ENCODE measurements at regions not wholly inside any gene's neighbourhood (a gene's known extent, or its start where the extent isn't known, plus 50 kb on each side); places are given as distances from the start of the nearest gene placed in this dataset.
"Not testable (repeated sequence)": the region's sequence is repeated elsewhere in the genome, so short reads cannot be mapped to it uniquely, and the experiment has no call there.

DNA sequence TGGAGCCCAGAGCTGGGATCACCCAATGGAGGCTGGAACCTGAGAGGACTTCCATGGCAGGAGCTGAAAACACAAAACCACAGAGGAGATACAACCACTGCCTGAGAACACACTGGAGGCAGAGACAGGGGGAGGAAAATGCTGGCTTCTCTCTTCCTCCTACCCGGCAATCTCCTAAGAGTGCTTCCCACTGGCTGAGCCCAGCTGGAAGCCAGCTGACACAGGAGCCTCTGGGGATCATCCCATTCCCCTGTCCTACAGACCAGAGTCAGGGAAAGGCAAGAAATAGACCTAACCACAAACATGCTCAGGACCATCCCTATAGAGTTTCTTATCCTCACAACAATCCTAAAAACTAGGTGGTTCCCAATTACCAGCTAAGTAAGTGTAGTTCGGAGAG is 112.4 kb upstream of the CDH5 start:
- Histone ChIP-seq H3K4me3 (ENCODE audit: low read length) (no peak overlapping the region), H3K27me3 (ENCODE audit: control insufficient read depth, insufficient read depth) (no peaks in the 10 kb centered on the region), H3K4me1 (ENCODE audit: control insufficient read depth, insufficient read depth, low read length) (no peaks in the 10 kb centered on the region), H3K9me3 (ENCODE audit: control insufficient read depth, low read length) (no peaks in the 10 kb centered on the region), H3K27ac (ENCODE audit: low read length) (no peak overlapping the region)
- ATAC-seq = no peak
- no peak for DNase-seq
- intact Hi-C loops (cut with DNase I) = no loop called here
- WGBS = 77% methylated on average over 2 of the region's 2 CpGs

GRCh38 chr16:66251476-66252160 is 114.9 kb upstream of the CDH5 start:
- H3K4me3 ChIP-seq (ENCODE audit: low read length) = no peak overlapping the region
- peak overlapping the region; percentile 36 for H3K27ac ChIP-seq (ENCODE audit: low read length)
- no peaks in the 10 kb centered on the region for H3K4me1 ChIP-seq (ENCODE audit: control insufficient read depth, insufficient read depth, low read length)
- no peaks in the 10 kb centered on the region for H3K27me3 ChIP-seq (ENCODE audit: control insufficient read depth, insufficient read depth)
- DNase-seq = peak in 1 of 3 donors; percentile 64
- ATAC-seq = peak; percentile 30 to 42
- intact Hi-C loops (cut with DNase I) = no loop called here
- WGBS = 69% methylated on average over 6 of the region's 6 CpGs
- H3K9me3 ChIP-seq (ENCODE audit: control insufficient read depth, low read length) = no peaks in the 10 kb centered on the region

DNA sequence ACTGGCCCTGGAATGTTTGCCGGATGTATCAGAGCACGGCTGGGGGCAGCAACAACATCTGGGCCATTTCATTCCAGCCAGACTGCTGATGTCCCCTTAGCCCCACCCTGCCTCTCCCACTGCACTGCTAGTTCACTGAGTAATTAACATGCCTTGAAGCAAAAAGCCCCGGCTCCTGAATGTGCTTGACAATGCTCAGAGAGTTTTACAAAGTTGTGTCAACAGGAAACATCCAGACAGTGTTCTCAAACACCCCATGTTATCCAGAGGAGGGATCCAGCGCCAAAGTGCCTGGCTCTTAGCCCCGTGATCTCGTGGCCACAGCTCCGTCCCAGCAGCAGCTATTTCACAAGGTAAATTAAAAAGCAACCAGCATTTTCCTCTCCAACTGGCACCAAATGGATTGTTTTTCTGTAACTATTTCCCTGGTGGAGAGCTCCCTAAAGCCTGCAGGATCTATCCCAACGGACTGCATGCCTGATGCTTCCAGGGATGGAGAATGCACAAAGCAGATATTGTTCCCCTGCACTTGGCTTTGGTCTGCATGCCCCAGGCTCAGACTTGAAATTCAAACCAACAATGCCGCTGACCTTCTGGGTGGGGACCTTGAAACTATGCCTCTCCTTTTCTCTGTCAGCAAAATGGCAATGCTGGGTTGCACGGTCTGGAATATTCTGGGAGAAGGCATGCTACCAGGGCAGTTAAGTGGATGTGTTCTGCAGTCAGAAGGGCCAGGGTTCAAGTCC is 115.6 kb upstream of the CDH5 start:
- ATAC-seq (peak; percentile 77 to 84), DNase-seq (peak; percentile 84 to 96 (median 93))
- no peaks in the 10 kb centered on the region for H3K4me1 ChIP-seq (ENCODE audit: control insufficient read depth, insufficient read depth, low read length)
- intact Hi-C loops (cut with DNase I) = no loop called here
- H3K27ac ChIP-seq (ENCODE audit: low read length) = peak overlapping the region; percentile 36
- WGBS = 21% methylated on average over 10 of the region's 10 CpGs
- no peaks in the 10 kb centered on the region for H3K27me3 ChIP-seq (ENCODE audit: control insufficient read depth, insufficient read depth)
- no peak overlapping the region for H3K4me3 ChIP-seq (ENCODE audit: low read length)
- no peaks in the 10 kb centered on the region for H3K9me3 ChIP-seq (ENCODE audit: control insufficient read depth, low read length)

- Histone ChIP-seq H3K4me1 (ENCODE audit: control insufficient read depth, insufficient read depth, low read length) (no peaks in the 10 kb centered on the region), H3K27me3 (ENCODE audit: control insufficient read depth, insufficient read depth) (no peaks in the 10 kb centered on the region), H3K9me3 (ENCODE audit: control insufficient read depth, low read length) (no peaks in the 10 kb centered on the region), H3K27ac (ENCODE audit: low read length) (peak overlapping the region; percentile 55), H3K4me3 (ENCODE audit: low read length) (no peak overlapping the region)
- intact Hi-C loops (cut with DNase I) = no loop called here
- ATAC-seq = peak; percentile 87
- 37% methylated on average over 13 of the region's 13 CpGs for WGBS
- peak; percentile 83 to 94 (median 90) for DNase-seq
These were observed 118.7 kb upstream of the CDH5 start for GRCh38 chr16:66247516-66248481.

- H3K27ac ChIP-seq (ENCODE audit: low read length) = no peak overlapping the region
These were observed 120.6 kb upstream of the CDH5 start for GRCh38 chr16:66245868-66246267.

GRCh38 chr16:66245072-66245471 is 121.4 kb upstream of the CDH5 start:
- Histone ChIP-seq H3K4me3 (ENCODE audit: low read length) (no peak overlapping the region), H3K27me3 (ENCODE audit: control insufficient read depth, insufficient read depth) (no peaks in the 10 kb centered on the region), H3K4me1 (ENCODE audit: control insufficient read depth, insufficient read depth, low read length) (no peaks in the 10 kb centered on the region), H3K9me3 (ENCODE audit: control insufficient read depth, low read length) (no peaks in the 10 kb centered on the region), H3K27ac (ENCODE audit: low read length) (no peak overlapping the region)
- ATAC-seq = no peak
- WGBS = 95% methylated on average over 8 of the region's 8 CpGs
- no peak for DNase-seq
- intact Hi-C loops (cut with DNase I) = no loop called here

More at GRCh38 chr16:66245868-66246267, 120.6 kb upstream of the CDH5 start:
- Histone ChIP-seq H3K4me3 (ENCODE audit: low read length) (no peak overlapping the region), H3K9me3 (ENCODE audit: control insufficient read depth, low read length) (no peaks in the 10 kb centered on the region), H3K27me3 (ENCODE audit: control insufficient read depth, insufficient read depth) (no peaks in the 10 kb centered on the region), H3K4me1 (ENCODE audit: control insufficient read depth, insufficient read depth, low read length) (no peaks in the 10 kb centered on the region)
- intact Hi-C loops (cut with DNase I) = no loop called here
- 77% methylated on average over 4 of the region's 4 CpGs for WGBS
- ATAC-seq = no peak
- no peak for DNase-seq

GRCh38 chr16:66242672-66243071 is 123.8 kb upstream of the CDH5 start:
- intact Hi-C loops (cut with DNase I) = no loop called here
- Histone ChIP-seq H3K4me3 (ENCODE audit: low read length) (no peak overlapping the region), H3K27ac (ENCODE audit: low read length) (no peak overlapping the region), H3K9me3 (ENCODE audit: control insufficient read depth, low read length) (no peaks in the 10 kb centered on the region), H3K4me1 (ENCODE audit: control insufficient read depth, insufficient read depth, low read length) (no peaks in the 10 kb centered on the region), H3K27me3 (ENCODE audit: control insufficient read depth, insufficient read depth) (no peaks in the 10 kb centered on the region)
- no peak for ATAC-seq
- 96% methylated on average over 9 of the region's 9 CpGs for WGBS
- DNase-seq = no peak

GRCh38 chr16:66242206-66242605 is 124.3 kb upstream of the CDH5 start:
- H3K4me1 ChIP-seq (ENCODE audit: control insufficient read depth, insufficient read depth, low read length); H3K27me3 ChIP-seq (ENCODE audit: control insufficient read depth, insufficient read depth); H3K4me3 ChIP-seq (ENCODE audit: low read length); ATAC-seq; H3K9me3 ChIP-seq (ENCODE audit: control insufficient read depth, low read length); H3K27ac ChIP-seq (ENCODE audit: low read length); intact Hi-C loops (cut with DNase I); DNase-seq: not testable (repeated sequence)
- WGBS = 68% methylated on average over 6 of the region's 6 CpGs

DNA sequence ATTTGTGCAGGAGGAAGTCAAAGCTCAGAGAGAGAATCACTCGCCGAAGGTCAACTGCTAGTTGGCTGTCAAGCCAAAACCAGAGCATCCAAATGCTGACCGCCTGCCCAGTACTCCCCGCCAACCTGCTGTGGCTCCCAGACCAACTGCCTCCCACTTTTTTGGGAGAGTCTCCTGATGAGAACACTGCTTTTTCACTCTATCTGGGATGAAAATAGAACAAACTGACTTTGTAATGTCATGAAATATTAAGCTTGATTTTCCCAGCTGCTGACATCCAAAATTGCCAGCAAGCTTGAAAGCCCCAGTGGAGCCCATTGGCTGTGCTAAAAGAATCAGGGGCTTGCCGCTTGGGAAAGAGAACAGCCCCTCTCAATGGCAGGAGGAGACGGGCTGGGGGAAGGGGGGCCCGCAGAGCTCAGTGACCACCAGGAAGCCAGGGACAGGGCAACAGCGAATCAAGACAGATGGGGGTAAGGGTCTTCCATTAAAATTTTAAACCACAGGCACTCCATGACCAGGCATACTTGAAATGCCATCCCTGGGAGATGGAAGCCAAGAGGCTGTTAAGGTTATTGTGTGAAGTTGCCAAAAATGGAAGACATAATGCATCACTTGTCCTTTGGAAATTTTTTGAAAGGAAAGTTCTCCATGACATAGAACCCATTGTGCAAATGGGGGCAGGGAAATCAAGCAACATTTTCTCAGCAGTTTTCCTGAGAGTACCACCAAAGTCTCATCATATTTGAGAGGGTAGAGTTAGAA is 125.7 kb upstream of the CDH5 start:
- H3K4me1 ChIP-seq (ENCODE audit: control insufficient read depth, insufficient read depth, low read length) = no peaks in the 10 kb centered on the region
- H3K27me3 ChIP-seq (ENCODE audit: control insufficient read depth, insufficient read depth) = no peaks in the 10 kb centered on the region
- intact Hi-C loops (cut with DNase I) = no loop called here
- H3K9me3 ChIP-seq (ENCODE audit: control insufficient read depth, low read length) = no peaks in the 10 kb centered on the region
- peak; percentile 41 to 67 for ATAC-seq
- WGBS = 68% methylated on average over 8 of the region's 8 CpGs
- no peak overlapping the region for H3K27ac ChIP-seq (ENCODE audit: low read length)
- peak in 1 of 3 donors; percentile 73 for DNase-seq
- H3K4me3 ChIP-seq (ENCODE audit: low read length) = no peak overlapping the region

GRCh38 chr16:66240088-66240487 is 126.4 kb upstream of the CDH5 start:
- no peaks in the 10 kb centered on the region for H3K9me3 ChIP-seq (ENCODE audit: control insufficient read depth, low read length)
- H3K27ac ChIP-seq (ENCODE audit: low read length) = no peak overlapping the region
- H3K4me3 ChIP-seq (ENCODE audit: low read length) = no peak overlapping the region
- intact Hi-C loops (cut with DNase I) = no loop called here
- WGBS = 95% methylated on average over 6 of the region's 6 CpGs
- DNase-seq (no peak), ATAC-seq (no peak)
- no peaks in the 10 kb centered on the region for H3K27me3 ChIP-seq (ENCODE audit: control insufficient read depth, insufficient read depth)
- H3K4me1 ChIP-seq (ENCODE audit: control insufficient read depth, insufficient read depth, low read length) = no peaks in the 10 kb centered on the region
